ENCODE measurements at regions not wholly inside any gene's neighbourhood (a gene's known extent, or its start where the extent isn't known, plus 50 kb on each side); places are given as distances from the start of the nearest gene placed in this dataset.
"Not testable (repeated sequence)": the region's sequence is repeated elsewhere in the genome, so short reads cannot be mapped to it uniquely, and the experiment has no call there.

DNA sequence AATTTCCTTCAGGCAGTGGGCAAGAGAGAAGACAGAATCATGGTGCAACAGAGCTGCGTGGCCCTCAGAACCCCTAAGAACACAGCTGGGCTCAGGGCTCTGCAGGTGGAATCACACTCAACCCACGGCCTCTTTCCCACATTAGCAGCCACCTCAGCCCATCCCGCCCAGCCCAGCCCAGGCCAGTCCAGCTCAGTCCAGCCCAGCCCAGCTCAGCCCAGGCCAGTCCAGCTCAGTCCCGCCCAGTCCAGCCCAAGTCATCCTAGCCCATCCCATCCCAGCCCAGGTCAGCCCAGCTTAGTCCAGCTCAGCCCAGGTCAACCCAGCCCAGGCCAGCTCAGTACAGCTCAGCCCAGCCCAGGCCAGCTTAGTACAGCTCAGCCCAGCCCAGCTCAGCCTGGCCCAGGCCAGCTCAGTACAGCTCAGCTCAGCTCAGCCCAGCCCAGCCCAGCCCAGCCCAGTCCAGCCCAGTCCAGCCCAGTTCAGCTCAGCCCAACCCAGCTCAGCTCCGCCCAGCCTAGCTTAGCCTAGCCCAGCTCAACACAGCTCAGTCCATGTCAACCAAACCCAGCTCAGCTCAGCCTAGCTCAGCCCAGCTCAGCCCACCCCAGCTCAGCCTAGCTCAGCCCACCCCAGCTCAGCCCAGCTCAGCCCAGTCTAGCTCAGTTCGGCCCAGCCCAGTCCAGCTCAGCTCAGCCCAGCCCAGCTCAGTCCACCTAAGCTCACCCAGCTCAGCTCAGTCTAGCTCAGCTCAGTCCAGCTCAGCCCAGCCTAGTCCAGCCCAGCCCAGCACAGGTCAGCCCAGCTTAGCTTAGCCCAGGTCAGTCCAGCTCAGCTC, 183.1 kb downstream of the TMEM121 start:
- DNase-seq (ENCODE audit: low spot score) = no peak

DNA sequence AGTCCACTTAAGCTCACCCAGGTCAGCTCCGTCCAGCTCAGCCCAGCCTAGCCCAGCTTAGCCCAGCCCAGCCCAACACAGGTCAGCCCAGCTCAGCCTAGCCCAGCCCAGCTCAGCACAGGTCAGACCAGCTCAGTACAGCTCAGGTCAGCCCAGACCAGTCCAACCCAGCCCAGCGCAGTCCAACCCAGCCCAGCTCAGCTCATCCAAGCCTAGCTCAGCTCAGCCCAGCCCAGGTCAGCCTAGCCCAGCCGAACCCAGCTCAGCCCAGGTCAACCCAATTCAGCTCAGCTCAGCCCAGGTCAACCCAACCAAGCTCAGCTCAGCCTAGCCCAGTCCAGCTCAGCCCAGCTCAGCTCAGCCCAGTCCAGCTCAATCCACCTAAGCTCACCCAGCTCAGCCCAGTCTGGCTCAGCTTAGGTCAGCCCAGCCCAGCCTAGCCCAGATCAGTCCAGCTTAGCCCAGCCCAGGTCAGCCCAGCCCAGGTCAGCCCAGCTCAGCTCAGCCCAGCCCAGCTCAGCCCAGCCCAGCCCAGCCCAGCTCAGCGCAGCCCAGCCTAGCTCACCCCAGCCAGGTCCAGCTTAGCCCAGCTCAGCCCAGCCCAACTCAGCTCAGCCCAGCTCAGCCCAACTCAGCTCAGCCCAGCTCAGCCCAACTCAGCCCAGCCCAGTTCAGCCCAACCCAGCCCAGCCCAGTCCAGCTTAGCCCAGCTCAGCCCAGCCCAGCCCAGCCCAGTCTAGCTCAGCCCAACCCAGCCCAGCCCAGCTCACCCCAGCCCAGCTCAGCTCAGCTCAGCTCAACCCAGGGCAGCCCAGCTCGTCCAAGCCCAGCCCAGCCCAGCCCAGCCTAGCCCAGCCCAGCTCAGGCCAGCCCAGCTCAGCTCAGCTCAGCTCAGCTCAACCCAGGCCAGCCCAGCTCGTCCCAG, 184.0 kb downstream of the TMEM121 start:
- DNase-seq (ENCODE audit: low spot score) = no peak

DNA sequence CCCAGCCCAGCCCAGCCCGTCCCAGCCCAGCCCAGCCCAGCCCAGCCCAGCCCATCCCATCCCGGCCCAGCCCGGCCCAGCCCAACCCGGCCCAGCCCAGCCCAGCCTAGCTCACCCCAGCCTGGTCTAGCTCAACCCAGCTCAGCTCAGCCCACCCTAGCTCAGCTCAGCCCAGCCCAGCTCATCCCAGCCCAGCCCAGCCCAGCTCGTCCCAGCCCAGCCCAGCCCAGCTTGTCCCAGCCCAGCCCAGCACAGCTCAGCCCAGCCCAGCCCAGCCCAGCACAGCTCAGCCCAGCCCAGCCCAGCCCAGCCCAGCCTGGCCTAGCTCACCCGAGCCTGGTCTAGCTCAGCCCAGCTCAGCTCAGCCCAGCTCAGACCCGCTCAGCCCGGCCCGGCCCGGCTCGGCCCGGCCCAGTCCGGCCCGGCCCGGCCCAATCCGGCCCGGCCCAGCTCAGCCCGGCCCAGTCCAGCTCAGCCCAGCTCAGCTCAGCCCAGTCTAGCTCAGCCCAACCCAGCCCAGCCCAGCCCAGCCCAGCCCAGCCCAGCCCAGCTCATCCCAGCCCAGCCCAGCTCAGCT, 184.7 kb downstream of the TMEM121 start:
- DNase-seq (ENCODE audit: low spot score) = no peak

DNA sequence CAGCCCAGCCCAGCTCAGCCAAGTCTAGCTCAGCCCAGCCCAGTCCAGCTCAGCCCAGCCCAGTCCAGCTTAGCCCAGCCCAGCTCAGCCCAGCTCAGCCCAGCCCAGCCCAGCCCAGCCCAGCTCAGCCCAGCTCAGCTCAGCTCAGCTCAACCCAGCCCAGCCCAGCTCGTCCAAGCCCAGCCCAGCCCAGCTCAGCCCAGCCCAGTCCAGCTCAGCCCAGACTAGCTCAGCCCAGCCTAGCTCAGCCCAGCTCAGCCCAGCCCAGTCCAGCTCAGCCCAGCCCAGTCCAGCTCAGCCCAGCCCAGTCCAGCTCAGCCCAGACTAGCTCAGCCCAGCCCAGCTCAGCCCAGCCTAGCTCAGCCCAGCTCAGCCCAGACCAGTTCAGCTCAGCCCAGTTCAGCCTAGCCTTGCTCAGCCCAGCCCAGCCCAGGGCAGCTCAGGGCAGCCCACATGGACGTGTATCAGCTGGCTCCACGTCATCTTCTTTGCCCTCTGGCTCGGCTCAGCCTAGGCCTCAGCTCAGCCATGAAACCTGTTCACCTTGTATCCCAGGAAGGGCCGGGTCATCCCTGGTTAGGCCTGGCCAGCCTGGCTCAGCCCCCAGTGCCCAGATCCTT, 185.6 kb downstream of the TMEM121 start:
- DNase-seq (ENCODE audit: low spot score) = no peak

DNA sequence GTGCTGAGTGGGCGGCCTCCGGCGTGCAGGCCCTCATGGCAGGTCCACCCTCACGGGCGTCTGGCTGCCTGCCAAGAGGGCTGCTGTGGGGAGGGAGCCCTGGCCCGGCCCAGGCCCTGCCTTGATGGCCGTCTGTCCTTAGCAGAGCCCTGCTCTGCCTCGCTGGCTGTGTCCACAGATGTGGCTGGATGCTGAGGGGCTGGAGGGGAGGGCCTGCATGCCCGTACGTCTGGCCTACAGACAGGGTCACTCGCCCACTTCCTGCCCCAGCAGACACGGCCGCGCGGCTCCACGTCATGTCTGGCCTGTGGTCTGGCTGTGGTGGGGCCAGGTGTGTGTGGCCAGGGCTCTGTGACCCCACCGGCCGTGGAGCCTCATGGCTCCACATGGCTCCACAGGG, 186.3 kb downstream of the TMEM121 start:
- DNase-seq (ENCODE audit: low spot score) = not testable (repeated sequence)

DNA sequence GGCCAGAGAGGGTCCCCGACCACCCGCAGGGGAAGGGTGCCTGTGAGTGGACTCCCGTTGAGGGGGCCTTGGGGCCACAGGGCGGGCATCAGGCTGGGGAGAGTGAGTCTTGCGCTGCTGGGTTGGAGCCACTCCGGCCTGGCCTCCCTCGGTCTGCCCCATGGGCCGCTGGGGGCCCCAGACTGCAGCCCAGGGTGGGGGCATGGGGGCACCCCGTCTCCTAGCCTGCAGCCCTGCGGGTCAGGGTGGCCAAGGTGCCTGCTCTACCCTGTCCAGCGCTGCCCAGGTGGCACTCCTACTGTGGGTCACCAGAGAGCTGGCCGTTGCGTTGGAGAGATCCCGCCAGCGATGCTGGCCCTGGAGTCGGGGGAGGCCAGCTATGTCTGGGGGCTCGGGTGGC, 186.8 kb downstream of the TMEM121 start:
- not testable (repeated sequence) for DNase-seq (ENCODE audit: low spot score)

DNA sequence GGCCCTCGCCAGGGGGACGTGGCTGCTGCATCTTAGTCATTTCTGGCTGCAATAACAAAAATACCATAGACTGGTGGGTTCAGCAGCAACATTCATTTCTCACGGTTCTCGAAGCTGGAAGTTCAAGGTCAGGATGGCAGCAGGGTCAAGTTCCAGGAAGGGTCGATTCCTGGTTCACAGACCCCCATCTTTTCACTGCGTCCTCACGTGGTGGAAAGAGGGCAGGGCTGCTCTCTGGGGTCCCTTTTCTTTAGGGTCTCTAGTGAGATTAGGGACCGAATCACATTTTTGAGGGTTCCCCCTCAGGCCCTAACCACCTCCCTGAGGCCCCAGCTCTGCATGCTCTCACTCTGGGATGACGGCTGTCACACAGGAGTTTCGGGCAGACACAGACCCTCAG, 187.5 kb downstream of the TMEM121 start:
- not testable (repeated sequence) for DNase-seq (ENCODE audit: low spot score)

DNA sequence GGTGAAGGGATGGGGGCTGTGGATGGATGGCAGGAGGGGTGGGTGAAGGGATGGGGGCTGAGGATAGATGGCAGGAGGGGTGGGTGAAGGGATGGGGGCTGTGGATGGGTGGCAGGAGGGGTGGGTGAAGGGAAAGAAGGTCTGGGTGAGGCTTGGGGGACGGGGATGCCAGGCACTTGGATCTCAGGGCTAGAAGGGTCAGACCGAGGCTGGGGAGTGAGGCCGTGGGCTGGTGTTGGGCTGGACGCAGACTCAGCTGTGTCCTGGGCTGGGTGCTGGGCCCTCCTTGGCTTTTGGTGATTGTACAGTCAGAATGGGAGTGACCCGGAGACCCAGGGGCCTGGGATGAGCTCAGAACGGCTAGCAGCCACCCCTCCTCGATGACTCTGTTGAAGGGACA, 192.4 kb downstream of the TMEM121 start:
- not testable (repeated sequence) for DNase-seq (ENCODE audit: low spot score)

DNA sequence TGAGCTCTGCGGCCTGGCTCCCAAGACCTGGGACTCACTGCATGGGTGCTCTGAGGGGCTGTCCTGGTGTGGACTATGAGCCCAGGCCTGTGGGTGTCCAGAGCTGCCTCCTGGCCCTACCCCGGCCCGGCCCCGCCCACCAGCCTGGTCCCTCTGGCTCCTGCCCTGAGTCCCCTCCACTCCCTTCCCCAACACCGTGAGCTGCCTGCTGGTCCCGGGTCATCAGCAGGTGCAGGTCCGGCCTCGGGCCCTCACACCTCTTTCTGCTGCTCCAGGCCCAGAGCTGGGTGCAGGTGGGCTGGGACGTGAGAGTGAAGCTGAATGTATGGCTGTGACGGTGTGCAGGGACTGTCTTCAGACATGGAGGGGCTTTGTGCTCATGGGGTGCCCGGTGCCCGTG, 193.7 kb downstream of the TMEM121 start:
- DNase-seq (ENCODE audit: low spot score) = not testable (repeated sequence)

DNA sequence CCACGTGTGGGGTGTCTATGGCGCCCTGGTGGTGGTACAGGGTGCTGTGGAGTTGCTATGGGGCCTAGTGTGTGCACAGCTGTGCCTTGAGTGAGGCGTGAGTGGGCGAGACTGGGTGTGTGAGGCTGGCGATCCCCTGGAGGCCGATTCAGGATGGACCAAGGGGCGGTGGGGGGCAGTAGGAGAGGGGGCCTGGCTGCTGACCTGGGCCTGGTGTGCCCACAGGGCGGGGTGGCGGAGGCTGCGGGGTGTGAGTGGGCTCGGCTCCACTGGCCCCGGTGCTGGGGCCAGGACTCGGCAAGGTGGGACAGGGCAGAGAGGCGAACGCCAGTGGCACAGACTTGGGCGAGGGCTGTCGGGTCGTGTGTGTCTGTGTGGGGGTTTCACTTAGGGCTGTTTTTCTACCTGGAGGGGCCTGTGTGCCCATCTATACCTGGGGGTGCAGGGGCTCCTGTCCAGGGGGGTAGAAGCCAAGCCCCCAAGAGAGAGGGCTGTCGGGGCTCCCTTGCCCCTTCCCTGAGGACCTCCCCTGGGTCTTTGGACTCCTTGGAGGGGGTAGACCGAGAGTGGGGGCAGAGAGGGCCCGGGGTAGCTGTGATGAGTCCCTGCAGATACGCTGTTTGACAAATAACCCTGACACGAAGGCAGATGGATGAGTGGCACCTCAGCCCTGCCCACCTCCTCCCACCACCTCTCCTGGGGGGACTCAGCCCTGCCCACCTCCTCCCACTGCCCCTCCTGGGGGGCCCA, 194.6 kb downstream of the TMEM121 start:
- not testable (repeated sequence) for DNase-seq (ENCODE audit: low spot score)

DNA sequence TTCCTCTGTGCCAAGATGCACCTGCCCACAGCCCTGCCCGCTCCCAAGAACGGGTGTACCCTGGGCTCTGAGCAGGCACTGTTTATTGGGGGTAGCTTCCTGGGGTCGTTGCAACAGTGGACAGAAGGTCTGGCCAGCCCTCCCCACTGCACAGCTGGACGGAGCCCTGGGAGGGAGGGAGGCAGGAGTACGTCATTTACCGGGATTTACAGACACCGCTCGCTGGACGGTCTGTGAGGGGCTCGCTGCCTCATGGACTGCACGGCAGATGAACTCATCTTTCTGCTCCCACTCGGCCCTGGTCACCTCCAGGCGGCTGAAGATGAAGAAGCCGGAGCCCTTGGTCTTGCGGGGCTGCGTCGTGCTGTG, 195.2 kb downstream of the TMEM121 start:
- not testable (repeated sequence) for DNase-seq (ENCODE audit: low spot score)

DNA sequence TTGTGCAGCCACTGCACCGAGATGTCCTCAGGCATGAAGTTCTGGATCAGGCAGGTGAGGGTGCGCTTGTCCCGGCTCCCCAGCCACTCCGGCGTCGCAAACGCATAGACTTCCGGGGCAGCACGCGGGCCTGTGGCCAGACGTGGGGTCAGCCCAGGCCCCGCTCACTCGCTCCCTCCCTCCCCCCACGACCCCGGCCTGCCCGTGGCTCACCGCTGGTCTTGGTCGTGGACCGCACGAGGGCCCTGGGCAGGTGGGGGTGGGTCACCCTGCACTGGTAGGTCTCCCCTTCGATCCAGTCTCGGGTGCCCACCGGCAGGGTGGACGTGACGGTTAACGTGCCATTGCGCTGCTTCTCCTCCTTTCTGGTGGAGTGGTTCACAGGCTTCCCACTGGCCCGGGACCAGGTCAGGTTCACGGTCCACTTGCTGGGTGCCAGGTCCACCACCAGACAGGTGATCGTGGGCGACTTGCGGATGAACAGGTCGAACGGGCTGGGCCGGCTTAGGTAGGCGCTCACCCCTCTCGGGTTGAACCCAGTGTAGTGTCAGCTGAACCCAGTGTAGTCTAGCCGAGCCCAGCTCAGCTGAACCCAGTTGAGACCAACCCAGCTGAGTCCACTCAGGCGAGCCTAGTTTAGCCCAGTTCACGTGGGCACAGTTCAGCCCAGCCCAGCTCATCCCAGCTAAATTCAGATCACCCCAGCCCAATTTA, 195.8 kb downstream of the TMEM121 start:
- DNase-seq (ENCODE audit: low spot score) = not testable (repeated sequence)

DNA sequence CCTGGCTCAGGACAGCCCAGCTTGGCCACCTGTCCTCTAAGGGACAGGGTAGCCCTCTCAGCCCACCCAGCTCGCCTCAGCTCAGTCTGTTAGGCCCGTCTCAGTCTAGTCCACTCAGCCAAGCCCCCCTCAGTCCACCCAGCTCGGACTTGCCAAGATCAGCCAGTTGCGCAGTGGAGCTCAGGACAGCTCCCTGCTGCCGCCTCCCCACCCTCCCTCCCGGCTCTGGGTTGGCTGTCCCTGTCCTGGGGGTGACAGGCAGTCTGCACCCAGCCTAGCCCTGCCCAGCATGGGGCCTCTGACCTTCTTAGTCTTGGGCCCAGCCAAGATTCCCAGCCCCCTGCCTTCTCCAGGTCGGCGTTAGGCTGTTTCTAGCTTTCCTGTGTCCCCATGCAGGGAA, 196.9 kb downstream of the TMEM121 start:
- not testable (repeated sequence) for DNase-seq (ENCODE audit: low spot score)

DNA sequence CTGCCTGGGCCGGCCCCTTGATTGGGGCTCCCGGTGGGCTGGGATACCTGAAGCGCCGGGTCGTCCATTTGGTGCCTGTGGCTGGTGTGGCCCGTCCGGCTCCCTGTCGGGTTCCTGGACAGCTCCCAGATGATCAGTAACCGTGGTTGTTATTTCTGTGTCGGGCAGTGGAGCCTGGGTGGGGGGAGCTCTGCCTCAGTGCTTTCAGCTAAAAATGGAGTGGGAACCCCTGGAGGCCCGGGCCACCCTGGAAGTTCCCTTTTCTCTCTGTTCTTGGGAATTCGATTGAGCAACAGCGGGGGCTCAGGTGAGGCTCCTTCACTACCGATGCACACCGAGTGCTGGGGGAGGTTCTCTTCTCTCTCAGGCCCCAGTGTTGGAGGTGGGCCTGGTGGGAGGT, 197.4 kb downstream of the TMEM121 start:
- DNase-seq (ENCODE audit: low spot score) = not testable (repeated sequence)

DNA sequence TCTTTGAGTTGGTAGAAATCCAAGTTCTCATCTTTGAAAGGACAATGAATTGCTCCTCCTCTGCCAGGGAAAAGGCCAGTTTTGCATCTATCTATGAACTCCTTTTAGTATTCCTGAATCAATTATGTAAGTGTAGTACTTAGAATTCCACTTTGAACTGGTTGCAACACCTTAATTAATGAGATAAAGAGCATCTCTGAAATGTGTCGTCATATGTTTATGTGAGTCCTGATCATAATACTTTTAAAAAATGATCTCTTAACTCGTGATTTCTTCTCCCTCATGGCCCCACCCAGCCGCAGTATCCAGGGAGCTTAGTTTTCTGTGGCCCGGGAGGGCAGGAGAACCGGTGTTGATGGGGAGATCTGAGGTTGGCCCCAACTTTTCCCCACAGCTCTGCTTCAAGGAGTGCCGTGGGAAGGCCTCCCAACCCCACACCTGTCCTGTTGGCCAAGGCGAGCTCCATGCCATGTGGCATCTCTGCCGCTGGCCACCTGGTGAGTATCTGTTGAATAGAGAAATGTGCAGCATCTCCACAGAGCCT, 203.5 kb downstream of the TMEM121 start:
- not testable (repeated sequence) for DNase-seq (ENCODE audit: low spot score)

DNA sequence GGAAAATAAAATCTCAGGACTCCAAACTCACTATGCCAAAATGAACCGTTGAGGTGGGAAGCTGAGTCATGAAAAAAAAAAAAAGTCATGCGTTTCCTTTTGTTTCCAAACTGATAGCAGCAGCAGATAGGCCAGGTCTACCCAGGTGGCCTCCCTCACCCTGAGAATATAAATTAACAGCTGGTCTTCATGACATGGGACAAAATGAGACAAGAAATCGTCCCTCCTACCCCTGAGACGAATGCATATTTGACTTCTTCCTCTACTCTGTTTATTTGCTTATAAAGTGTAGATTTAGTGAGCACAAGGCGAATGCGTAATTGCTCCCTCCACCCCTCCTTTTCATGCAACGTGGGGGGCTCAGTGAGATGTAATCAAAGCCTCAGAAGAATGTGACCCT, 204.3 kb downstream of the TMEM121 start:
- DNase-seq (ENCODE audit: low spot score) = not testable (repeated sequence)

DNA sequence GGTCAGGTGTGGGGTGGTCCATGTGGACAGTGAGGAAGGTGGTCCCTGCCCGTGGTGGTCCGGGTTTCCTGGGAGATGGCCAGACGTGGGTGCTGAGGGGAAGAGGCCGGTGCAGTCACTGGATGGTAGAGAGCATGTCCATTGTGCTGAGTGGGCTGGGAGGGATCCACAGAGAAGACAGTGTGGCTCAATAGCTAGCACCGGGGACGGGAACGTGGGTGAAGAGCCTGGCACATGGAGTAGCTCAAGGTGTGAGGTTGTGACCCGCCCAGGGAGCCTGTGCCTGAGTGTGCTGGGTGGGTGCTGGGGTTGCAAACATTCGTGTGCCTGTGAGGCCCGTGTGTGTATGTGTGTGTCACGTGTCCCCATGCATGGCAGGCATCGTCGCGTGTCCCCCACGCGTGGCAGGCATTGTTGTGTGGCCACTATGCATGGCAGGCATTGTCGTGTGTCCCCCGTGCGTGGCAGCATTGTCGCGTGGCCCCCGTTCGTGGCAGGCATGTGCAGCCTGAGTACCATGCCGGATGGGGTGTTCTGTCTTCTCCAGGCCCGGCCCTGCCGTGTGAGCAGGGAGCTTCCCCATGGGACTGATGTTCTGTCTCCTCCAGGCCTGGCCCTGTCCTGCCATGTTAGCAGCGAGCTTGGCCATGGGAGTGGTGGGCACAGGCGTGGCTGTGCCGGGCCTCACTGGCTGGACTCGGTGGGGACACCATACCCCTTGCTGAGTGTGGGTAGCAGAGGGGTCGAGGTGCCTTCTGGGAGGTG, 205.0 kb downstream of the TMEM121 start:
- not testable (repeated sequence) for DNase-seq (ENCODE audit: low spot score)

DNA sequence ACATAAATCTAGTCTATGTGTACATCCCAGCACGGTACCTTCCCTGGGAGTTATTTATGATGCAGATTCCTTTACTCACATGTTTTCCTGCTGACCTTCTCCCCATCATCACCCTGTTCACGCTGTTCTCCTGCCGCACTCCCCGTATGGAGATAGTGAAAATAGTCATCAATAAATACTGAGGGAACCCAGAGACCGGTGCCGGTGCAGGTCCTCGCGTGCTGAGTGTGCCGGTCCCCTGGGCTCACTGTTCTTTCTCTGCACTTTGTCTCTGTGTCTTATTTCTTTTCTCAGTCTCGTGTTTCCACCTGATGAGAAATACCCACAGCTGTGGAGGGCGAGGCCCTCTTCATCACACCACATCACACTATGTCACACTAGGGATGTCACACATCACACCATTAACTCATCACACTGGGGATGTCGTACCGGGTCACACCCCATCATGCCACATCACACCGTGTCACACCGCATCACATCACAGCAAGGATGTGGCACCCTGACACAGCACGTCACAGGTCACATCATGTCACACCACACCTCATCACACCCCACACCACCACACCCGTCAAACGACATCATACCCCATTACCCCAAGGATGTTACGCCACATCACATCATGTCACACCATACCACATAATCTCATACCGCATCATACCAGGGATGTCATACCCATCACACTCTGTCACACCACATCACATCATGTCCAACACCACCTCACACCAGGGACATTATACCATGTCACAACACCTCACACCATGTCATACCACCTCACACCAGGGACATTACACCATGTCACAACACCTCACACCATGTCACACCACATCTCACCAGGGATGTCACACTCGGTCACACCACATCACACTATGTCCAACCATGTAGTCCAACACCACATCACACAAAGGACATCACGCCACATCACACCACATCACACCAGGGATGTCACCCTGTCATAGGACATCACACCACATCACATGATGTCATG, 207.0 kb downstream of the TMEM121 start:
- DNase-seq (ENCODE audit: low spot score) = no peak
